ENCODE measurements at regions not wholly inside any gene's neighbourhood (a gene's known extent, or its start where the extent isn't known, plus 50 kb on each side); places are given as distances from the start of the nearest gene placed in this dataset.

DNA sequence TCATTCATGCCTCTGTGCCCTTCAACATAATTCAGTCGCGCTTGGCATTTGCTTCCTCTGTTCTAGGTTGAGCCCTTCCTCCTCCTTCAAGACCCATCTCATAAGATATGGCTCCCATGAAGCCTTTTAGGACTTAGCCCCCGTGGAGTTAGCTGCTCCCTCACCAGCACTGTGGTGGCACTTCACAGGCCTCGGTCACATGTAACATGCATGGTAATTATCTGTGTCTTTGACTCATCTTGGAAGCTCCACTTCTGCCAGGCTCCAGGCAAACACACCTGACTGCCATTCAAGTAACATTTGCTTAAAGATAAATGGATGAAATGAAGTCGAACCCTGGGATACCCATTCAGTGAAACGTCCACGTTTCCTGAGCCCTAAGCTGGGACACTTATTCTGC lies 484.7 kb downstream of the EIPR1 start:
- no peaks in the 10 kb centered on the region for H3K9me3 Mint-ChIP-seq
- H3K27me3 Mint-ChIP-seq (ENCODE audit: low read depth in 3 of 3) = peaks cover 3 to 10% (median 3%) of the 10 kb centered on the region in 3 donors
- no peak for DNase-seq
- no peaks in the 10 kb centered on the region for H3K36me3 Mint-ChIP-seq
- no peak overlapping the region for H3K4me3 Mint-ChIP-seq
- H3K4me1 Mint-ChIP-seq = no peaks in the 10 kb centered on the region
- no peak overlapping the region for H3K27ac Mint-ChIP-seq

GRCh38 chr2:2892378-2892777 lies 485.2 kb downstream of the EIPR1 start:
- Mint-ChIP-seq H3K4me1 (no peaks in the 10 kb centered on the region), H3K9me3 (no peaks in the 10 kb centered on the region), H3K4me3 (no peak overlapping the region), H3K27me3 (ENCODE audit: low read depth in 3 of 3) (peaks cover 1 to 10% (median 3%) of the 10 kb centered on the region in 3 donors), H3K27ac (no peak overlapping the region), H3K36me3 (no peaks in the 10 kb centered on the region)
- DNase-seq = no peak

- no peak overlapping the region for H3K4me3 Mint-ChIP-seq
- no peaks in the 10 kb centered on the region for H3K36me3 Mint-ChIP-seq
- H3K9me3 Mint-ChIP-seq = no peaks in the 10 kb centered on the region
- H3K27ac Mint-ChIP-seq = no peak overlapping the region
- H3K27me3 Mint-ChIP-seq (ENCODE audit: low read depth in 3 of 3) = peaks cover 0 to 8% (median 3%) of the 10 kb centered on the region in 3 donors
- DNase-seq = no peak
- H3K4me1 Mint-ChIP-seq = no peaks in the 10 kb centered on the region
These were observed 486.7 kb downstream of the EIPR1 start for GRCh38 chr2:2890901-2891300.

DNA sequence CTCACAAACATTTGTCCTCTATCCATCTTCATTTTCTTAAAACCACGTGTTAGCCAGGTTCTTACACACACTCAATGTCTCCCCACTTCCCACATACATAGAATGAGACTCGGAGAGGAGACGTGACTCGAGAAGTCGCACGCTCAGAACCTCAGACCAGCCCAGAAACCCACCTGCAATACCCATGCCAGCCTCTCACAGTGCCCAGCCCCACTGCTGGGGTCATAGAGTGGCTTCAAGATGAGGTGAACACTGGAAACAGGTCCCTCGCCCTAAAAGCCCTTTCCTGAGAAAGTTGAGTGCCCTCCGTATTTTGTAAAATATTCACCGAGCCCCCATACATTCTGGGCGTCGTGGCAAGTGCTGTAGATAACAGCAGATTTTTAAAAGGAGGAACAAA lies 487.4 kb downstream of the EIPR1 start:
- no peaks in the 10 kb centered on the region for H3K4me1 Mint-ChIP-seq
- no peak overlapping the region for H3K4me3 Mint-ChIP-seq
- H3K9me3 Mint-ChIP-seq = no peaks in the 10 kb centered on the region
- no peaks in the 10 kb centered on the region for H3K36me3 Mint-ChIP-seq
- peaks cover 0 to 8% (median 3%) of the 10 kb centered on the region in 3 donors for H3K27me3 Mint-ChIP-seq (ENCODE audit: low read depth in 3 of 3)
- H3K27ac Mint-ChIP-seq = no peak overlapping the region
- no peak for DNase-seq

DNA sequence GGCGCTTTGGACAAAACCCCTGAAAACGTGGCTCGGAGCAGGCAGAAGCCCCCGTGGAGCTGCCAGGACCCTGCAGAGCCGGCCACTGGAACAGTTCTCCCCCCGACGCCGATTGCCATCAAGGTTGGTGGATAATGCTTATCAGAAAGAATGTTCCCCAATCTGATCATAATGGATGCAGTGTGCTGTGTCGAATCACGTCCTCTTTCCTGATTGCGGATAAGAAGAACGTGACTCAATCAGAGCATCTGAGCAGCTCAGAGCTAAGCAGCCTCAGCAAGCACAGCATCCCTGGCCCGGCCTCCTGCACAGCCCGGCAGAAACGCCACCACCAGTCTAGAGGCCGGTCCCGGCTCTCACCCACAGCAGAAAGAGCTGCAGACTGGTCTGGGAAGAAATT lies 488.0 kb downstream of the EIPR1 start:
- Mint-ChIP-seq H3K27ac (no peak overlapping the region), H3K4me1 (no peaks in the 10 kb centered on the region), H3K9me3 (peaks cover 0 to 2% (median 0%) of the 10 kb centered on the region in 6 donors), H3K4me3 (no peak overlapping the region), H3K36me3 (no peaks in the 10 kb centered on the region), H3K27me3 (ENCODE audit: low read depth in 3 of 3) (peaks cover 0 to 8% (median 3%) of the 10 kb centered on the region in 3 donors)
- DNase-seq = no peak

DNA sequence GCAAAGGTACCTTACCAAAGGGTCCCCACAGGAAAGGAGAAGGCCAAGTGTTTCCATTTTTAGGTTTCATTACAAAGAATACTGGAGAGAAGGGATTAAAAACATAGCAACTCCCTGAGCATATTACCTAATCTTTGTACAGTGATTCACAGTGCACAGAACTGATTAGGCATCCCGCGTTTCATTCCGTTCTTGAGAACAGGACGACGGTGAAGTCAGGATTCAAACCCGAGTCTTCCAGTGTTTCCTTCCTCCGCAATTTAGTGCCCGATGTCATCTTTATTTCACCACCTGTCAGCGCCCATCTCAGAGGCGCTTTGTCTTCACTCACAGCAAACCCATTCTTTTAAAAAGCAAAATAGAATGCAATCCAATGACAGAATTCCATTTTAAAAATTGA lies 488.5 kb downstream of the EIPR1 start:
- Mint-ChIP-seq H3K9me3 (peaks cover 0 to 3% (median 0%) of the 10 kb centered on the region in 6 donors), H3K4me1 (no peaks in the 10 kb centered on the region), H3K36me3 (no peaks in the 10 kb centered on the region), H3K4me3 (no peak overlapping the region), H3K27ac (no peak overlapping the region), H3K27me3 (ENCODE audit: low read depth in 3 of 3) (peaks cover 0 to 8% (median 3%) of the 10 kb centered on the region in 3 donors)
- no peak for DNase-seq

- Mint-ChIP-seq H3K9me3 (peaks cover 0 to 3% (median 0%) of the 10 kb centered on the region in 6 donors), H3K4me3 (no peak overlapping the region), H3K27ac (no peak overlapping the region), H3K4me1 (no peaks in the 10 kb centered on the region), H3K36me3 (no peaks in the 10 kb centered on the region), H3K27me3 (ENCODE audit: low read depth in 3 of 3) (peaks cover 0 to 3% (median 3%) of the 10 kb centered on the region in 3 donors)
- no peak for DNase-seq
These were observed 489.7 kb downstream of the EIPR1 start for GRCh38 chr2:2887772-2888387.

- no peak for DNase-seq
- no peak overlapping the region for H3K27ac Mint-ChIP-seq
- no peak overlapping the region for H3K4me3 Mint-ChIP-seq
- no peaks in the 10 kb centered on the region for H3K4me1 Mint-ChIP-seq
- H3K9me3 Mint-ChIP-seq = peaks cover 0 to 3% (median 0%) of the 10 kb centered on the region in 6 donors
- no peaks in the 10 kb centered on the region for H3K36me3 Mint-ChIP-seq
- H3K27me3 Mint-ChIP-seq (ENCODE audit: low read depth in 3 of 3) = peaks cover 2 to 3% (median 3%) of the 10 kb centered on the region in 3 donors
These were observed 490.7 kb downstream of the EIPR1 start for GRCh38 chr2:2886922-2887321.

DNA sequence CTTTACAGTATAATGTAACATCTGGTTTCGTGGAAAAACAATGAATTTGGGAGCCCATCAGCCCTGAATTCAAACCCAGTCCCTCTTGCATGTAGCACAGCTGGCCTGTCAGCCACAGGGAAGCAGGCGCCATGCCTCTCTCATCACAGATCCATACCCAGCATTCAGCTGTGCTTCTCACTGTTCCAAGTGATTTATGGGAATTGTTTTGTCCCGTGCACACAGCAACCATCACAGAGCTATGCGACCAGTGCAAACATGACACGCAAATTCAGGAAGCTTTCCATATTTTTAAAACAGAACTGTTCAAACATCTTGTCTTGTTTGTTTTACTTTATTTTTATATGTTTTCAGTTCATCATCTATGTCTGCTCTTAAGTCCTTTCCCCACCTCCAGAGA lies 496.1 kb downstream of the EIPR1 start:
- H3K27ac Mint-ChIP-seq = no peak overlapping the region
- DNase-seq = no peak
- no peaks in the 10 kb centered on the region for H3K36me3 Mint-ChIP-seq
- no peaks in the 10 kb centered on the region for H3K4me1 Mint-ChIP-seq
- peaks cover 0 to 3% (median 2%) of the 10 kb centered on the region in 3 donors for H3K27me3 Mint-ChIP-seq (ENCODE audit: low read depth in 3 of 3)
- H3K4me3 Mint-ChIP-seq = no peak overlapping the region
- H3K9me3 Mint-ChIP-seq = peaks cover 0 to 3% (median 0%) of the 10 kb centered on the region in 6 donors

DNA sequence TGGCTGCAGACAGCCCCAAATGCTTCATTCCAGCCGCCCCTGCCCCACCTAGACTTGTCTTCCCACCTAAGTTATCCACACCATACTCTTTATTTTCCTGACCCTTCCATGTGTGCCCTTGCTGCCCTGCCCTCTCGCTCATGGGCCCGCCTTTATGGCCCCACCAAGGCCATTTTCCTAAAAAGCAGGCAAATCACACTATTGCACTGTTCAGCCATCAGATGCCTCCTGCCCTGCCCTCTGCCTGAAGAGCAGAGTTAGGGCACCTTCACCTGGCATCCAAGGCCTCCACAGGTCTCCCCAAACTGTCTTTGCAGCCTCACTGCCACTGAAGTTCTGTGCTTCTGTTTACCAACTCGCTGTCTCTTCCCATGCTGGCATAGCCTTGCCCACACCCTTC lies 496.7 kb downstream of the EIPR1 start:
- H3K4me1 Mint-ChIP-seq = no peaks in the 10 kb centered on the region
- peaks cover 0 to 3% (median 2%) of the 10 kb centered on the region in 3 donors for H3K27me3 Mint-ChIP-seq (ENCODE audit: low read depth in 3 of 3)
- no peaks in the 10 kb centered on the region for H3K36me3 Mint-ChIP-seq
- peaks cover 0 to 3% (median 0%) of the 10 kb centered on the region in 6 donors for H3K9me3 Mint-ChIP-seq
- DNase-seq = no peak
- no peak overlapping the region for H3K27ac Mint-ChIP-seq
- H3K4me3 Mint-ChIP-seq = no peak overlapping the region

DNA sequence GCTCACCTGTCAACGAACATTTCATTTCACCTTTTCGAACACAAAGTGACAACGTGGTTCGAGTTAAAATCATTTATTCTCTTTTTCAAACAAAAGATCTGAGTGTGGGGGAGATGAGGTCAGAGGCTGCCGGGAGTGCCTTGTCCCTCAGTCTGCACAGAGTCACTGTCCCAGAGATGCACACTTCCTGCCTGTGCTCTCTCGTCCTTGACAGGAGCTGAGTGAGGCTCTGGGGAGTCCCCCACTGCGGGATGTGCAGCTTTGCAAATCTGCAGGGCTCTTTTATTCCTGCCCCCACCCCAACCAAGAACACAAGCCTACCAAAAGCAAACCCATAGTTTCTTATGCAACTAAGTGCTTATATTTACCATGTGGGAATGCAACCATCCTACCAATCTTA lies 497.8 kb downstream of the EIPR1 start:
- Mint-ChIP-seq H3K27me3 (ENCODE audit: low read depth in 3 of 3) (peaks cover 0 to 3% (median 2%) of the 10 kb centered on the region in 3 donors), H3K9me3 (peaks cover 0 to 2% (median 0%) of the 10 kb centered on the region in 6 donors), H3K4me3 (no peak overlapping the region), H3K27ac (no peak overlapping the region), H3K4me1 (no peaks in the 10 kb centered on the region), H3K36me3 (no peaks in the 10 kb centered on the region)
- DNase-seq = no peak

DNA sequence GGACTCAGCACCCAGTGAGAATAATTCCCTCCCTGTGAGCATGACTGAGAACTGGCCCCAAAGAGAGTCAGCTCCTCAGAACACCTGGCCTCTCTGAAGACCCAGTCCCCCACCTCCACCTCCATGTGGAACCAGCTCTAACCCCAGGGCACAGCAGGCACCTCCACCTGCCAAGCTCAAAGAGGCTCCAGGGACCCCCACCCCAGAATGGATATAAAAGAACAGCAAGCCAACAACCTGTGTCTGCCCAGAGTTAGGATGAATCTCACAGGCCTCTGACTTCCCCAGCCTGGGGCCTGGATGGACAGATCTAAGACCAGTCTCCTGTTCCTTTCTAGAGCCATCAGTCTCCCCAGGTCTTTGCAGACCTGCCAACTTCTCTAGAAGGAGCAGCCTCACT lies 498.5 kb downstream of the EIPR1 start:
- no peak overlapping the region for H3K27ac Mint-ChIP-seq
- H3K4me3 Mint-ChIP-seq = no peak overlapping the region
- H3K9me3 Mint-ChIP-seq = no peaks in the 10 kb centered on the region
- no peaks in the 10 kb centered on the region for H3K4me1 Mint-ChIP-seq
- DNase-seq = no peak
- peaks cover 0 to 3% (median 2%) of the 10 kb centered on the region in 3 donors for H3K27me3 Mint-ChIP-seq (ENCODE audit: low read depth in 3 of 3)
- H3K36me3 Mint-ChIP-seq = no peaks in the 10 kb centered on the region

- no peaks in the 10 kb centered on the region for H3K4me1 Mint-ChIP-seq
- no peak for DNase-seq
- no peaks in the 10 kb centered on the region for H3K36me3 Mint-ChIP-seq
- no peaks in the 10 kb centered on the region for H3K9me3 Mint-ChIP-seq
- H3K4me3 Mint-ChIP-seq = no peak overlapping the region
- no peak overlapping the region for H3K27ac Mint-ChIP-seq
- H3K27me3 Mint-ChIP-seq (ENCODE audit: low read depth in 3 of 3) = peaks cover 0 to 3% (median 2%) of the 10 kb centered on the region in 3 donors
These were observed 500.2 kb downstream of the EIPR1 start for GRCh38 chr2:2877427-2877826.

DNA sequence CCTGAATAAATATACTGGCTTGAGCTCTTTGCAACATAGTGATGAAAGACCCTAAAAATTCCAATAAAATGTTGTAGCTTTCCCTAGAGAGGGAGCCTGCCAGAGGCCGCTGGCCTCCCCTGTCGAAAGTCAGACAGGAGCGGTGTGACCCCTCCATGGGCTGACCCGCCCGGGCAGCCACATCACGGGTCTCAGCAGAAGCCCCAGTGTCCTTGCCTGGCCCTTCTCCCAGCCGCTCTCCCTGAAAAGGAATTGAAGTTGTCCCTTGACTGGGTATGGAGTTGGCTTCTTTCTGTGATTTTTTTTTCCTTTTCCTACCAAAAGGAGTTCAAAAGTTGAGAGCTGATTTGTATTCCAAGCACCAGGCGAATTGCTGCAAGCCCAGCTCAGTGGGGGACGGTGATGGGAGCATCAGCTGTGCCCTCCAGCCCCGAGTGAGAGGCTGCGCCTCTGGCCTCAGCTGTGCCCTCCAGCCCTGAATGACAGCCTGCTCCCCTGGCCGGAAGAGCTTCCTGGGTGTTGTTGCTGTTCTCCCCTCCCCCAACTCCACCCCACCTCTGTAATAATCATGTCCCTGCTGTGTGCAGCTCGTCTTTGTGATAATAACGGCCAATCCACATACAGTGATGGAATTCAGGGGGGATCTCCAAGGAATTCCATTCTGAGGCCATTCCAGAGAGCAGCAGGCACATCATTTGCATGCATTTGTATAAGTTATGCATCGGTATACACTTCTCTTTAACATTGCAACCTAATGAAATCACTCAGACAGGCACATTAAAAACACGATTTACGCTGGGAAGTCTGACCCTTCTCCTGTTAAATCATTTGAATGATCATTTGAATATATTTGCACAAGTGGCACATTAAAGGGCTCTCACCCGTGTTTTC lies 501.0 kb downstream of the EIPR1 start:
- Mint-ChIP-seq H3K27me3 (ENCODE audit: low read depth in 3 of 3) (peaks cover 0 to 3% (median 0%) of the 10 kb centered on the region in 3 donors), H3K4me3 (no peak overlapping the region), H3K4me1 (no peaks in the 10 kb centered on the region)

More for the DNA sequence above, 501.0 kb downstream of the EIPR1 start:
- H3K9me3 Mint-ChIP-seq = no peaks in the 10 kb centered on the region
- DNase-seq = no peak
- no peak overlapping the region for H3K27ac Mint-ChIP-seq
- no peaks in the 10 kb centered on the region for H3K36me3 Mint-ChIP-seq
